Pancreas (tissue), 10 donors: ENCODE measurements at regions not wholly inside any gene's neighbourhood (a gene's known extent, or its start where the extent isn't known, plus 50 kb on each side); places are given as distances from the start of the nearest gene placed in this dataset.
A peak's percentile ranks its signal among the peaks of the same experiment; 100 is the strongest.

ENCODE experiments used
- ATAC-seq, 4 donors: fragments of 200-7000 bp; cut with Tn5 transposase; one replicate each; pipeline versions ENCODE4 v1.8.0 to v1.9.1; 2020; ENCODE audit warnings: mild to moderate bottlenecking in 4 of 4, moderate library complexity in 4 of 4
- DNase-seq, 6 donors: peaks; one replicate each; pipeline ENCODE4 v3.0.0-alpha.2; 2020
- FAIRE-seq: peaks from 2 replicates; lab custom pipeline; 2012; peaks lifted over from hg19 to GRCh38; lab: Jason Lieb, UNC
- H3K27ac ChIP-seq, 4 donors: fragments of 200-600 bp; sonication (generic); 1 replicate in 3 of 4; 2 replicates in 1 of 4; pipeline versions ENCODE4 v1.5.0 to v1.8.0; 2020
- H3K27me3 ChIP-seq, 4 donors: fragments of 200-600 bp; one replicate each; pipeline ENCODE4 v1.8.0; 2021
- H3K36me3 ChIP-seq, 3 donors: fragments of 200-600 bp; sonication (generic) in 1 of 3; one replicate each; pipeline versions ENCODE4 v1.5.0 to v1.8.0; 2020 to 2021
- H3K4me1 ChIP-seq, 3 donors: fragments of 200-600 bp; one replicate each; pipeline ENCODE4 v1.8.0; 2021
- H3K4me3 ChIP-seq, 4 donors: fragments of 200-600 bp; sonication (generic) in 2 of 4; one replicate each; pipeline versions ENCODE4 v1.5.0 to v1.8.0; 2020 to 2021
- H3K9me3 ChIP-seq, 4 donors: fragments of 200-600 bp; one replicate each; pipeline ENCODE4 v1.8.0; 2021
- WGBS, 2 donors: extraction: QIAGEN DNeasy Blood & Tissue Kit; methylation state at CpG; one replicate each; pipeline ENCODE4 v1.1.7; 2013; 5-methylcytosine and 5-hydroxymethylcytosine counted together
- intact Hi-C, 3 donors: fragments of 100-400 bp; cut with DNase I; formaldehyde crosslinking; loops; one replicate each; pipeline versions ENCODE4 v1.11.1 to v1.14.2; 2022
- TF ChIP-seq, protein P1 (sequence below), 4 donors: fragments of 200-600 bp; sonication (generic) in 3 of 4; IDR thresholded peaks; one replicate each; pipeline versions ENCODE4 v1.5.0 to v1.8.0; 2021; ENCODE audit warnings: antibody characterized with exemption in 4 of 4
- donor health status: healthy with polysubstance abuse.
- donor health status: DM: no; HTN: no; CAD: no; lungs with moderate emphysema.
- donor health status: DM: no; HTN: no; CAD: no.
- donor health status: control.
- donor health status: control.
- donor health status: Bipolar disorder and iron deficiency.
- donor health status: DM: yes; HTN: yes; CAD: no.
- donor health status: DM: no; HTN: no; CAD: no.
- donor health status: DM: no; HTN: no; CAD: no.
- donor health status: DM: yes; HTN: yes; CAD: no.

DNA sequence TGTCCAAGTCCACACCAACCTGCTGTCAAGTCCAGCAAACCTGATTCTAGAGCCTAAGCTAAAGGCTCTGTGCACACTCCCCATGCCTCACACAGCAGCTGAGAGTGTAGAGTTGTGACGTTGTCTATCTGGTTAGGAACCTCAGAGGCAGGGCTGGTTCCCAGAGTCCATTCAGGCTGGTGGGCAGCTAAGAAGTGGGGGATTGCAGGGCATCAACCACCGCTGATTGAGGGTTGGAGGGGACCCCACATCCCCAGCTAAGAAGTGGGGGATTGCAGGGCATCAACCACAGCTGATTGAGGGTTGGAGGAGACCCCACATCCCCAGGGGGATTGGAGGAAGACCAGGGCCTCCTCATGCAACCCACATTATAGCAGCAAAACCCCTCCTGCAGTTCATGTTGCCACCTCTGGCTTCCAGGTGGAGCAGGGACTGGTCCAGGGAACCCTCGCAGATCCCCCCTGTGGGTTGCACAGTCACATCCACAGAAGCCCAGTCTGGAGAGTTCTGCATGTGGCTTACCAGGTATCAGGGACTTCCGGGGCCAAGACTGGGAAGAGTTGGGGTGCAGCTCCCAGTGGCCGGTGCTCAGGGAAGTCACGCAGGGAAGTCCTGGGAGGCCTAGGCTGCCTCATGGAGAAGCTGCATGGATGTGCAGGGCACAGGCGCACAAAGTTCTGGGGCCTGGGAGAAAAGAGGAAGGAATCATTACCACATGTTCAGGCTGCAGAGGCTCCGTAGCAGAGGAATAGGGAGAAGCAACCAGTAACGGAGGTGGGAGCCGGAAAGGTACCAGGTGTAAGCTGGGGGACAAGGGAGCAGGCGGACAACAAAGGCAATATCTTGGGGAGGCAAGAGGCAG is 71.4 kb upstream of the PCSK6 start:
- no peaks in the 10 kb centered on the region for H3K27me3 ChIP-seq
- no peaks in the 10 kb centered on the region for H3K4me1 ChIP-seq
- DNase-seq (no peak), ATAC-seq (no peak), FAIRE-seq (no peak)
- H3K4me3 ChIP-seq = no peak overlapping the region
- intact Hi-C loops = no loop called here
- no peaks in the 10 kb centered on the region for H3K36me3 ChIP-seq
- WGBS, 2 donors = 82 to 91% methylated on average over 11 of the region's 11 CpGs
- TF ChIP-seq, protein P1, sequence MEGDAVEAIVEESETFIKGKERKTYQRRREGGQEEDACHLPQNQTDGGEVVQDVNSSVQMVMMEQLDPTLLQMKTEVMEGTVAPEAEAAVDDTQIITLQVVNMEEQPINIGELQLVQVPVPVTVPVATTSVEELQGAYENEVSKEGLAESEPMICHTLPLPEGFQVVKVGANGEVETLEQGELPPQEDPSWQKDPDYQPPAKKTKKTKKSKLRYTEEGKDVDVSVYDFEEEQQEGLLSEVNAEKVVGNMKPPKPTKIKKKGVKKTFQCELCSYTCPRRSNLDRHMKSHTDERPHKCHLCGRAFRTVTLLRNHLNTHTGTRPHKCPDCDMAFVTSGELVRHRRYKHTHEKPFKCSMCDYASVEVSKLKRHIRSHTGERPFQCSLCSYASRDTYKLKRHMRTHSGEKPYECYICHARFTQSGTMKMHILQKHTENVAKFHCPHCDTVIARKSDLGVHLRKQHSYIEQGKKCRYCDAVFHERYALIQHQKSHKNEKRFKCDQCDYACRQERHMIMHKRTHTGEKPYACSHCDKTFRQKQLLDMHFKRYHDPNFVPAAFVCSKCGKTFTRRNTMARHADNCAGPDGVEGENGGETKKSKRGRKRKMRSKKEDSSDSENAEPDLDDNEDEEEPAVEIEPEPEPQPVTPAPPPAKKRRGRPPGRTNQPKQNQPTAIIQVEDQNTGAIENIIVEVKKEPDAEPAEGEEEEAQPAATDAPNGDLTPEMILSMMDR (IDR thresholded peaks at IDR 0.05) = no peak
- H3K9me3 ChIP-seq = no peaks in the 10 kb centered on the region
- H3K27ac ChIP-seq = no peak overlapping the region

DNA sequence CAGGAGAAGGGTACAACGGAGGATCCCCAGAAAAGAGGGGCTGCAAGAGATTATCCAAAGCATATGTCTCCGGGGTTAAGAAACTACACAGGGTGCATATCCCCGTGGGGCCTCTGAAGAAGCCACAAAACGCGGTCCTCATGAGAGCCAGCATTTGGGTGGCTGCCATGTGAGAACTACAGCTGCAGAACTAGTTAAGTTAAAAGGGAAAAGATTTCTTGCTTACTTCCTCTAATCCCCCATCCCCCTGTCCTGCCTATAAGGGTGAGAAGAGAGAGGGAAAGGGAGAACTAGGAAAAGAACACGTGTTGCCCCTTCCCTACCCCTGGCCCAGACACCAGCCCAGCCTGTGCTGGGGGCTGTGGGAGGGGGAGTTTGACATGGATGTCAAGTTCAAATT is 70.4 kb upstream of the PCSK6 start:
- 33 to 34% methylated on average over 6 of the region's 6 CpGs for WGBS, 2 donors
- DNase-seq (no peak), ATAC-seq (no peak)

DNA sequence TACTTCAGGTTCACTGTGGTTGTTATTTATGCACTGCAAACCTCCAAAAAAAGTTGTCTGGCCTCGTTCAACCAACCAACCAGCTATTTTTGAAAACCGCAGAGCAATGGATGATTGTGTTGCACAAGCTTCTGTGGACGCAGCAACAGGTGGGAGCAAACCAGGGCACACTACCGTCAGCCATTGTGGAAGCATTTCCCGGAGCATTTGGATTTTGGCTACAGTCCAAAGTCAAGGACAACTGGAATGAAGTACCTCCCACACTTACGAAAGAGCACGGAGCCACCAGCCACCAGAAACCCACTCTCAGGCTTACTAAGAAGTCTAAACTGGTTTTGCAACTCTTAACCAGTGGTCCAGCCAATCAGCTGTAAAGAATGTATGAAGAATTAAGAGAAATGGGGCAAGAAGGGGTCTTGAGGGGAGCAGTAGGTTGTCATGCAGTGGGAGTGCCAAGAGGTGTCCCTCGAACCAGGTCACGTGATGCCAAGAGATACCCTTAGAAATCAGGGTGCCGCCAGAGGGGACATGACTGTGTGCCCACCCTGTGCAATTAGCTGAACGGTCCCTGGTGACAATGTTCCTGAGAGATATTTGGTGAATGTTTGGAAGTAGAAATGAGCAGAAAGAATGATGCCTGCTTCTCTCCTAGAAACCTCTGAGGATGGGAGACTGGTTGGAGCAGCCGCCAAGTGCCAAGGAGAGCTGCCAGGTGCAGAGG is 68.9 kb upstream of the PCSK6 start:
- no peaks in the 10 kb centered on the region for H3K9me3 ChIP-seq
- no peaks in the 10 kb centered on the region for H3K4me1 ChIP-seq
- no peak overlapping the region for H3K4me3 ChIP-seq
- FAIRE-seq (no peak), DNase-seq (no peak), ATAC-seq (peak in 2 of 4 donors; percentile 13 to 29)
- H3K27ac ChIP-seq = no peak overlapping the region
- intact Hi-C loops = no loop called here
- 41 to 46% methylated on average over 12 of the region's 12 CpGs for WGBS, 2 donors
- no peaks in the 10 kb centered on the region for H3K27me3 ChIP-seq
- TF ChIP-seq, protein P1 (IDR thresholded peaks at IDR 0.05) = no peak
- no peaks in the 10 kb centered on the region for H3K36me3 ChIP-seq

More for the DNA sequence above, 70.4 kb upstream of the PCSK6 start:
- Histone ChIP-seq H3K9me3 (no peaks in the 10 kb centered on the region), H3K27ac (no peak overlapping the region), H3K4me1 (no peaks in the 10 kb centered on the region), H3K36me3 (no peaks in the 10 kb centered on the region), H3K27me3 (no peaks in the 10 kb centered on the region), H3K4me3 (no peak overlapping the region)
- TF ChIP-seq, protein P1 (IDR thresholded peaks at IDR 0.05) = no peak
- intact Hi-C loops = no loop called here
- FAIRE-seq = no peak

DNA sequence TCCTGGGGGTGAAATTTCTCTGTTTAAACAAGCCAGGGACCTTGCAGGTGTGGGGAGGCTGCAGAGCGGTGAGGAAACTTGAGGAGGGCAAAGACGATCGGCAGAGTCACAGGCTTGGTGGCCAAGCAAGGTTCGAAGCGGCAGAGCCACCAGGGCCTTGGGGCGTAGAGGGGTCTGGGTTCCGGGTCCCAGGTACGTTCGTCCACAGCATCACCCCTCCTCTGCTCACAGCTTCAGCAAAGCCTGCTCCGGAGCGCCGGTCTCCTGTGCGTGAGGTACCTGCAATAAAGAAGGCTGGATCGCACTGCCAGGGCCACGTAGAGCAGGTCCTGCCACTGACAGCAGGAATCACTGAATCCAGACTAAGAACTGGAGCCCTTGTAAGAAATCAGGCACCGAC is 66.8 kb upstream of the PCSK6 start:
- FAIRE-seq (no peak), ATAC-seq (no peak)

More for the DNA sequence above, 66.8 kb upstream of the PCSK6 start:
- no peaks in the 10 kb centered on the region for H3K36me3 ChIP-seq
- intact Hi-C loops = no loop called here
- TF ChIP-seq, protein P1 (IDR thresholded peaks at IDR 0.05) = no peak
- H3K9me3 ChIP-seq = no peaks in the 10 kb centered on the region
- WGBS, 2 donors = 80 to 88% methylated on average over 16 of the region's 16 CpGs
- H3K4me1 ChIP-seq = no peaks in the 10 kb centered on the region
- no peak overlapping the region for H3K27ac ChIP-seq
- no peak overlapping the region for H3K4me3 ChIP-seq
- no peaks in the 10 kb centered on the region for H3K27me3 ChIP-seq
- DNase-seq = no peak
